Activated T-helper 9 cell treated with anti-CD3 and anti-CD28 coated beads, Interleukin-2, amount 50 U/mL, for 16 hours (primary cell): ENCODE measurements at regions not wholly inside any gene's neighbourhood (a gene's known extent, or its start where the extent isn't known, plus 50 kb on each side); places are given as distances from the start of the nearest gene placed in this dataset.

Source experiments
- DNase-seq: peaks from one replicate; pipeline ENCODE4 v3.0.0-alpha.2; 2020; ENCODE audit warnings: low read depth

DNA sequence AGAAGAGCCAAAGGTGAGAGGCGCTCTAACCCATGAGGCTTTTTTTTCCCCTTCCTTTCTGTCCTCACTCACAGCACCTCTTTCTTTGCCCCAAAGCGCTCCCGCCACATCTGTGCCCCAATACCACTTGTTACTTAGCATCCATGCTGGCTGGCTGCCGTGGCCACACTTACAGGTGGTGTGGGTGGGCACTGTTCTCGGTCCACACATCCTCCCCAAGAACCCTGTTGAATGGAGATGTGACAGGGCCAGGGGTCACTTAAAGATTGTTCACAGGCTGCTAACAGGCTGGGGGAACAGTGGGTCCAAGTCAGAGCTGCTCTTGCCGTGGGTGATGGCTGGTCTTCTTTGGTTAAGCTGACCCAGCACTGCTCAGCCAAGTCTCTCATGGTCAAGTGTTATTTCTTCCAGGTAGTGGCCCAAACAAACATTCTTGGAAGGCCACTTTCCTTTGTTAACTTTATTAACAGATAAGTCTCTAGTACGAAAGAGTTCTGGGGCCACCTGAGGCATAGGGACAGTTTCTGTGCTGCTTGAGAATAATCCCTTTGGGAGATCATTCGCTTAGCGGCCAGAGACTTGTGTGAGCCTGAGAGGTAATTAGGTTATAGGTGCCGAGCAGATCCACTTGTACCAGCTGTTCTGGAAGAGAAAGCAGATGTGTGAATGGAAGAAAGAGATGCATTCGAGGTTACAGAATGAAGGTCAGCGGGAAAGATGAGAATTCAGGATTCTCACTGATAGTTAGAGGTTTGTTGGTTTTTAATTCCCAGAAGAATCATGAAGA lies 62.6 kb upstream of the IRF2BP2 start:
- DNase-seq = no peak

DNA sequence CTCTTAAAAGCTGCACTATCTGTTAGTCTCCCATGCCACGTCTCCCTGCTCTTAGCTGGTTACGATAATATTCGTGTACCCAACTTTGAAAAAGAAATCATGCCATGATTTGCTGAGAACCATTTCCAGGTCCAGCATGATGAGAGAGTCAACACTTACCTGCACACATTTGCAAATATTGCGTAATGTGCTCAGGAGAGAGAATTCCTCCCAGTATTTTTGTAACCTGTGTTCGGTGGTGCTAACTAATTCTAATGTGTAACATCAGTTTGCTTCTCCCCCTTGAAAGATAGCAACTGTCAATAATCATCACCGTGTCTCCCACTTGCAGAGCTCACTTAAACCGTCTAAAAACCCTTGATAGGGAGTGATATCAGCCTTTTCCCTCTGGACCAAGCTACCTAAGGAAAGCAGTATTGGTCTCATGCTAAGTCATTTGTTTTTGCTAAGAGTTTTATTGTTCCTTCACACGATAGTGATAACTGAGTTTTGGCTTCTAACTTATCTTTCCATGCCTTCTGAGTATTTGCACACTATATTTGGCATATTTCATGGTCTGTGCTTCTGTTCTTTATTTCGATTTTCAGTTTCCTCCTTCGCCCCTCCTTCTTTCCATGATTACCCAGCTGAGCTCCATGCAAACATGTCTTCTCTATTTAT lies 61.1 kb upstream of the IRF2BP2 start:
- no peak for DNase-seq

DNA sequence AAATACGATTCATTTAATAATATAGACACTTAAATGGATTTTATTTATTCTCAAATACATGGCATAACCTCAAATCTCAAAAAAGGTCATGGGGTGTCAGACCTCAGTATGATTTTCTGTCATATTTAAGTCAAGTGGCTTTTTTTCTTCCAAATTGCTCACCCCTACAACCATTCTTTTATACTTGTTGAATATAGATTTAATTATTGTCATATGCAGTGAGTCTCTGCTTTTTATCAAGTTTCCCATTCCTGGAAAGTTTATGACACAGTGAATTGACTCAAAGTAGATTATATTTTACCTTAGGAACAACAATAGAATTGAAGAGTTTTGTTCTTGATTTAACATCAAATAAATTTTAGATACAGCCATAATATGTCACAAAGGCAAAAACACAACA lies 59.5 kb upstream of the IRF2BP2 start:
- no peak for DNase-seq

DNA sequence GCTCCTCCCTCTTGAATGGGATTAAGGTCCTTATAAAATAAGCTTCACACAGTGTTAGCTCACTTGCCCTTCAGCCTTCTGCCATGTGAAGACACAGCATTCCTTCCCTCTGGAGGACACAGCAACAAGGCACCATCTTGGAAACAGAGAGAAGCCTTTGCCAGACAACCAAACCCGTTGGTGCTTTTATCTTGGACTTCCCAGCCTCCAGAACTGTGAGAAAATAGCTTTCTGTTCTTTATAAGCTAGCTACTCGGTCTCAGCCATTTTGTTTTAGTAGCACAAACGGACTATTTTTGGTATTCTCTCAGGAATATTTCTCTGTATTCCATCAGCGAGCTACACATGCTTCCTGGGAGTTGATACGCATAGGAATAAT lies 58.6 kb upstream of the IRF2BP2 start:
- DNase-seq = no peak

DNA sequence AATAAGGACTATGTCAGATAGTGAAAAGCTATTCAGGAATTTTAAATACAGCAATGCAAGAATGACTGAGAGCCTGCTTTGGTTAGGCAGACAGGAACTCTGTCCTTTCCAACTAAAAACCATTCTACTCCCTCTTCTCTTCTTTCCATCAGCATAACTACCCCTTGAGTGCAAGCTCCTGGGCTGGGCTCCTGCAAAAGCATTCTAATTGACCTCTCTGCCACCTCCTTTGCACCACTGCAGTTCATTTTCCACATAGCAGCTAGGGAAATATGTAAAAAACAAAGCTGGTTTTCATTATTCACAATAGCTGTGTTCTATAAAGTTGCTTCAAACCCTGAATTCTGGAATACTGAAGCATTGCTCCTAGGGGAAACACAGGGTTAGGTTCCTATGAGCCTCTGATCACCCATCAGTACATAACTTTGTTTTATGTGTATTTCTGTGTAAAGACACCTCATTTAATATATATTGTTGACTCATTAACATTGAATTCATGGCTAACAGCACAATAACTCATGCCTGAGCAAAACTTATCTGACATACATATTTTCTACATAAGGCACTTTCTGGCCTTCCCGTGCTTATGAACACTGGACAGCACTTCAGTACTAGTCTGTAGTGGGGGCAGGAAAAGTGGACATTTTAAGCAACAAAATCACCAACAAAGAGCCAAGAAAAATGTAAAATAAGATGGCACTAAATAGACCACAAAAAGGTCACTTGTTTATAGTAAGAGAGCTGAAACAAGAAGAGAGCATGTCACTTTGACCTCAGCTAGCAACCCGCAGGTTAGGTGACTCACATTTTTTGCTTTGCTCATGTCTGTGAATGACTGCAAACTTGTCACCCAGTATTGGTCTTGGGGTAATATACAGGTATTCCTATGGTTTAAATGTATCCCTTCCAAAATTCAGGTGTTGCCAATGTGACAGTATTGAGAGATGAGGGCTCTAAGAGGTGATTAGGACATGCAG lies 57.9 kb upstream of the IRF2BP2 start:
- no peak for DNase-seq

DNA sequence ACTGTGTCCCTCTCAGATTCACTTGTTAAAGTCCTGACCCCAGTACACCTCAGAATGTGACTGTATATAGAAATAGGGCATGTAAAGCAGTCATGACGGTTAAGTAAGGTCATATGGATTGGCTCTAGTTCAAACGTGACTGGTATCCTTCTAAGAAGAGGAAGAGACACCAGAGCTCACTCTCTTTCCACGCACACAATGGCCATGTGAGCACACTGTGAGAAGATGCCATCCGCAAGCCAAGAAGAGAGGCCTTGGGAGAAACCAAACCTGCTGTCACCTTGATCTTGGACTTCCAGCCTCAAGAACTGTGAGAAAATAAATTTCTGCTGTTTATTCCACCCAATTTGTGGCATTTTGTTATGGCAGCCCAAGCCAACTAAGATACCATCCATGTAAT lies 56.8 kb upstream of the IRF2BP2 start:
- no peak for DNase-seq

DNA sequence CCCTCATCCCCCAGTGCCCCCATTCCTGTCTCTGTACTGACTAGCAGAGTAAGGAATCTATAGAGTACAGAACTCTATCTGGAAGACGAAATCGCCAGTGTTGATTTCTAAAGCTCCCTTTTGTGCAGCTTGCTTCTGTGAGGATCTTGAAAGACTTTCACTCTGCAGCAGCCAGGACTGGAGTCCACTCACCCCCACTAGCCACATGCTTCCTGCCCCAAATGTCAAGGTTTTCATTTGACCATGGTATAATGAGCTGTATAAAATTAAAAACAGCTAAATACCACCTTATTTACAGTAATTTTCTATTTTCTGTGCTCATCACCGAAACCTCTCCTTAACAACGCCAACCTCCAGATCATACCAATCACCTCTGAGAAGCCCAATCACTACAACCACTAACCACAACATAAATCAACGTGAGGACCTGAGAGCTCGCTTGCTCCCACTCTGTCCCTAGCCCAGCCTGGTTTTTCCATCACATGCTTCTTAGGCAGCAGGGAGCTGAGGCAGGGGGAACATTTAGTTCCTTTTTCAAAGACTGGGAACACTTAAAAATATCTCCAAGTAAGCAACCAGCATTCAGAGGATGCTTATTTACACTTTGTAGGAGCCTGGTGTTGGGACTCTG lies 56.1 kb upstream of the IRF2BP2 start:
- DNase-seq = no peak

DNA sequence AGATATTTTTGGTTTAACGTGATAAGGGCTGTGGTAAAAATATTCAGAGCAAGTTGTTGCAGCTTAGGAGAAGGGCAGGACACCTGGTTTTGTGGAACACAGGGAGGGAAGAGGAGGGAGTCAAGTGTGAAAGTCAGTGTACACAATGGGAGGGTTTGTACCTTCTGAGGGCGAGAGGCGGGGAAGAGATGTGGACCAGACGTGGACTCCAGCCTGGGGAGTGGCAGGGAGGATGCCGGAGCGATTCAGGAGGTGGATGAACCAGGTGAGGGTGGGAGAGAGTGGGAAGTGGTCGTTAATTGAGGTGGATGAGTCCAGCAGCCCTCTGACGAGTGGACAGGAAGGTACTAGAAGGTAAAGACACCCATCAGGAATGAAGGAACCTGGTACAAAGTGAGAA lies 52.2 kb upstream of the IRF2BP2 start:
- no peak for DNase-seq

DNA sequence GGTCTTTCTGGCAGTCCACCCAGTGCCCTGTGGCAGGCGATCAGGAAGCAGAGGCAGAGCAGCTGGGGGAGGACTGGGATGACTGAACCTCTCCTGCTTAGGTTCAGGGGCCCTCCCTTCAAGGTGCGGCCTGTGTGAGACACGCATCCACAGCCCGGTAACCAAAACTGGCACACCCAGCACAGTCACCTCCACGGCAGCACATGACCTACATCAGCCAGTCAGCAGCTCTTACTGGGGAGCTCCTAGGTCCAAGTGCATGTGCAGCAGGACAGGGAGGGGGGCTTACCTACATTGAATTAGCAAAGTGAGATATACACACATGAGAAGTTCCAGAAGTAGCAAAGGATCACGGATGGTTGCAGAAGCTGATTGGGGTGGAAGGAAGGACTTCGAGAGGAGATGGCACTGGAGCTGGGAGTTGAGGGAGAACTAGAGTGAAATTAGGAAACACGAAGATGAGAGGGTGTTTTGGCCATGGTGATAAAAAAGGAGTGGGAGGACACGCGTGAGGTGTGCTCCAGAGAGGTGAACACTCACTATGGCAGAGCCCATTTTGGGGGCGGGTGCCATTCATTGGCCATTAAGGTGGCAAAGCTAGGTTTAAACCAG lies 51.4 kb upstream of the IRF2BP2 start:
- DNase-seq = no peak

DNA sequence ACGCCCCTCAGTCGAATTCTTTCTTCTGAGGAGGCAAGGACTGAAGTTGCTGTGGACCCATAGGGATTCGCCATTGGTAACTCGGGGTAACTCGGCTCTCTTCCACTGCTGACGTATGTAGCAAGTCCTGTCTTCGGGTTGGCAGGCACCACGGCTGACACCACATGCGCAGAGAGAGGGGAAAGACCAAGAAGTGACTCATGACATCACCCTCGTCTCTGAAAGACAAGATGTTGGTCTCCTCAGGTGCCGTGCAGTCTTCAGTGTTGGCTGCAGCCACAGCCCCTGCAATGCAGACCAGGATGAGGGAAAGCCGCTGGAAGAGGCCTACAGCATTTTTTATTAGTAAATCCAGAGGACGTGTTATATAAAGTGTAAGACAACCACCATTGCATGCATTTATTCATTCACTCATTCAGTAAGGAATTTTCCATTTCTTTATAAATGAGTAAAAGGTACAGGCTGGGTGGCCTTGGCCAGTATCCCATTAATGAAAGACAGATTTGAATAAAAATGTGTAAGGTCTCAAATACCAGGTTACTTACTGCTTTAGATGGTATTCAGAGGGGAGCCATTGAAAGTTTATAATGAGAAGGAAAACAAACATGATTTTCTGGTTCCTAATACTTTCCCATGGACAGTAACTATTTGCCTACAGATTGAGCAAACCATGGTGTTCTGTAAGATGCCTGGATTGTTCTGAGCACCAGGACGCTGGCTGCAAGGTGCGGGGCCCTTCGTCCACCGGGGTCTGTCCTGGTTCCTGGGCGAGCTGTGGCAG lies 50.7 kb upstream of the IRF2BP2 start:
- no peak for DNase-seq
